Uterus (tissue), 2 donors: ENCODE measurements at regions not wholly inside any gene's neighbourhood (a gene's known extent, or its start where the extent isn't known, plus 50 kb on each side); places are given as distances from the start of the nearest gene placed in this dataset.

Source experiments
- CTCF ChIP-seq, 4 experiments: fragments of 200-600 bp in 2 of 4; fragments of 450-650 bp in 2 of 4; sonication (generic) in 2 of 4; IDR thresholded peaks; one replicate each; pipeline ENCODE4 v1.5.1; 2016 to 2019; ENCODE audit warnings: antibody characterized with exemption in 4 of 4, mild to moderate bottlenecking in 2 of 4, moderate library complexity in 1 of 4
- POLR2A ChIP-seq, 2 donors: fragments of 450-650 bp; IDR thresholded peaks; one replicate each; pipeline ENCODE4 v1.6.1; 2016; ENCODE audit warnings: antibody characterized with exemption in 2 of 2, mild to moderate bottlenecking in 1 of 2, moderate library complexity in 1 of 2

DNA sequence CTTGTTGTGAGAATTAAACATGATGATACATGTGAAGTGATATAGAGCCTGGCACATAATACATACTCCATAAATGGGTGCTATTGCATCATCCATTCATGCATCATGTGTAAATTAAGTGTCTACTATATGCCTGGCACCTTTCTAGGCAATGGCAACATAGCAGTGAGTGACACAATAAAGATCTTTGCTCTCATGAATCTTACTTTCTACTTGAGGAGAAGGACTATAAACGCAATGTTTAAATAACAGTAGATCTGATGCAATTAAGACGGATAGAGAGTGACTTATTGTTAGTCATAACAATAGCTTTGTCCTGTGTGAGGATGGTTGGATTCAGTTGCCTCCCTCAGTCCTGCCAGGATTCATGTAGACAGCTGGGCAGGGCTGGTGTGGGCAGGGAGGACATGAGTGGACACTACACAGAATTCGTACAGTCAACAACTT, 88.4 kb upstream of the NPAS2 start:
- TF ChIP-seq CTCF (IDR thresholded peaks at IDR 0.05): no peak
- TF ChIP-seq POLR2A (IDR thresholded peaks at IDR 0.05): no peak
